NB4 (cell line): ENCODE measurements at regions not wholly inside any gene's neighbourhood (a gene's known extent, or its start where the extent isn't known, plus 50 kb on each side); places are given as distances from the start of the nearest gene placed in this dataset.
"Not testable (repeated sequence)": the region's sequence is repeated elsewhere in the genome, so short reads cannot be mapped to it uniquely, and the experiment has no call there.

Source experiments
- DNase-seq: peaks from one replicate; pipeline ENCODE4 v3.0.0; 2010; ENCODE audit warnings: low read depth
- H3K4me3 ChIP-seq: one replicate; pipeline ENCODE4 v1.5.1; 2011; ENCODE audit warnings: mild to moderate bottlenecking, low read depth, low read length, moderate library complexity
- MYC ChIP-seq: IDR thresholded peaks from 2 replicates; pipeline ENCODE4 v1.6.1; 2011; ENCODE audit warnings: low read depth, low read length
- POLR2A ChIP-seq: IDR thresholded peaks from 2 replicates; pipeline ENCODE4 v1.6.1; 2011; ENCODE audit warnings: mild to moderate bottlenecking; ENCODE audit not compliant: insufficient read length; ENCODE audit errors: extremely low read depth
- TF ChIP-seq, protein P1 (sequence below): IDR thresholded peaks from 2 replicates; pipeline ENCODE4 v1.6.1; 2011; ENCODE audit warnings: low read depth, low read length
- TF ChIP-seq, protein P2 (sequence below): IDR thresholded peaks from one replicate; pipeline ENCODE4 v1.5.1; 2012; ENCODE audit warnings: low read depth, low read length

DNA sequence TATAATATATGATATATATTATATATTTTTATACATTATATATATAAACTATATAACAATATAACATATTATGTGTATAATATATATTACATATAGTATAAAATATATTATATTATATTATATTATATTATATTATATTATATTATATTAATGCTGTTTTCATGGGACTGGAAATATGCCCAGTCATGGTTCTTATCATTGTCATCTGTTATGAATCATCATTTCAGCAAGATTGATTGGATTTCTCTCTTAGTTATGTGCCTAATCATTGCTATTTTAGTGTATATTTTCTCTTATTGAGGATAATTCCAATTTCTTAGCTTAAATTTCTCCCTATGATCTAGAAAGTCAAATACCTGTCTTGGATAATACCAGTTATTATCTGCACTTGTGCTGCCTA, 617.8 kb downstream of the TRIB2 start:
- DNase-seq, result no peak
- no peak overlapping the region for H3K4me3 ChIP-seq
- TF ChIP-seq POLR2A (no peak), MYC (no peak)
- TF ChIP-seq, protein P1, sequence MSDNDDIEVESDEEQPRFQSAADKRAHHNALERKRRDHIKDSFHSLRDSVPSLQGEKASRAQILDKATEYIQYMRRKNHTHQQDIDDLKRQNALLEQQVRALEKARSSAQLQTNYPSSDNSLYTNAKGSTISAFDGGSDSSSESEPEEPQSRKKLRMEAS, result no peak
- TF ChIP-seq, protein P2, sequence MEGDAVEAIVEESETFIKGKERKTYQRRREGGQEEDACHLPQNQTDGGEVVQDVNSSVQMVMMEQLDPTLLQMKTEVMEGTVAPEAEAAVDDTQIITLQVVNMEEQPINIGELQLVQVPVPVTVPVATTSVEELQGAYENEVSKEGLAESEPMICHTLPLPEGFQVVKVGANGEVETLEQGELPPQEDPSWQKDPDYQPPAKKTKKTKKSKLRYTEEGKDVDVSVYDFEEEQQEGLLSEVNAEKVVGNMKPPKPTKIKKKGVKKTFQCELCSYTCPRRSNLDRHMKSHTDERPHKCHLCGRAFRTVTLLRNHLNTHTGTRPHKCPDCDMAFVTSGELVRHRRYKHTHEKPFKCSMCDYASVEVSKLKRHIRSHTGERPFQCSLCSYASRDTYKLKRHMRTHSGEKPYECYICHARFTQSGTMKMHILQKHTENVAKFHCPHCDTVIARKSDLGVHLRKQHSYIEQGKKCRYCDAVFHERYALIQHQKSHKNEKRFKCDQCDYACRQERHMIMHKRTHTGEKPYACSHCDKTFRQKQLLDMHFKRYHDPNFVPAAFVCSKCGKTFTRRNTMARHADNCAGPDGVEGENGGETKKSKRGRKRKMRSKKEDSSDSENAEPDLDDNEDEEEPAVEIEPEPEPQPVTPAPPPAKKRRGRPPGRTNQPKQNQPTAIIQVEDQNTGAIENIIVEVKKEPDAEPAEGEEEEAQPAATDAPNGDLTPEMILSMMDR, result no peak

DNA sequence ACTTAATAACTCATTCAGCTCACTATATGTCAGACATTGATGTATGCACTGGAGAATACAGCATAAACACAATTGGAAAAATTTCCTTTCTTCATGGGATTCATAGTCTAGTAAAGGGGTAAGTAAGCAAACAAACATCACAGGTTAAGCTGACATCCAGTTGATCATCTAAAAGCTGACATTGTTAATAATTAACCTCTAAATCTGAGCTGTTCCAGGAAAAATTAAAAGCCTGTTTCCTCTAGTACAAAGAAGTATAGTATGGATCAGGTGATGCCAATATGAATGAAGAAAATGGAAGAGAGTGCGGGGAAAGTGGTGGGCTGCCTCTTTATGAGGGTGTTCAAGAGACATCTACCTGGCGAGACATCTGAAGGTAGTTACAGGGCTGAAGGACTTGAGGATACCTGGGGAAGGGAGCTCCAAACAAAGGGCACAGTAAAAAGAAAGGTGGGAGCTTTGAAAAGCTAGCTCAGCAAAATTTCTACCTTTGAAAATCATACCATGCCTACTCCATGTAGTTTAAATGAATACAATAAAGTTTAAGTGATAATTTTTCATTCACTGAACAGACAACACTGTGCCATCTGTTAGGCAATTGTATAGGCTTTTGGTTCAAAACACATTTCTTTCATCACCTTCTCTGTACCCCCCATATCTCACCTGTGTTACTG, 619.3 kb downstream of the TRIB2 start:
- TF ChIP-seq, protein P2, result no peak
- TF ChIP-seq POLR2A (no peak), MYC (no peak)
- TF ChIP-seq, protein P1, result no peak
- DNase-seq, result no peak
- H3K4me3 ChIP-seq, result no peak overlapping the region

DNA sequence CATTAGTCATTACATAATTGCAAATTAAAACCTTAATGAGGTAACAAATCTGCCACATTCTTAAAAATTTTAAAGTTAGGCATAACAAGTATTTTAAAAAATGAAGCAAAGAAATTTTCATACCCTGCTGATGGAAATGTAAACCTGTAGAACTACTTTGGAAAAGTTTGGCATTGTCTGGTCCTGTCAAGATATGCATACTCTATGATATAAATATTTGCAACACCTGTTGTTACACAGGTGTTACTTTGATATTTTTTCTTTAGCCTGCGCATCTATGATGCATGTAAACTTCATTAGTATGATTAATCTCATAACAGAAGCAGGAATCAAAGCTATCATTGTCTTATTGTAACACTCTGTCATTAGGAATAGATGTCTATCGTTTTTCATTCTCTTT, 634.3 kb downstream of the TRIB2 start:
- H3K4me3 ChIP-seq, result no peak overlapping the region
- TF ChIP-seq, protein P2, result no peak
- no peak for TF ChIP-seq POLR2A
- TF ChIP-seq, protein P1, result no peak
- no peak for TF ChIP-seq MYC
- DNase-seq, result no peak

DNA sequence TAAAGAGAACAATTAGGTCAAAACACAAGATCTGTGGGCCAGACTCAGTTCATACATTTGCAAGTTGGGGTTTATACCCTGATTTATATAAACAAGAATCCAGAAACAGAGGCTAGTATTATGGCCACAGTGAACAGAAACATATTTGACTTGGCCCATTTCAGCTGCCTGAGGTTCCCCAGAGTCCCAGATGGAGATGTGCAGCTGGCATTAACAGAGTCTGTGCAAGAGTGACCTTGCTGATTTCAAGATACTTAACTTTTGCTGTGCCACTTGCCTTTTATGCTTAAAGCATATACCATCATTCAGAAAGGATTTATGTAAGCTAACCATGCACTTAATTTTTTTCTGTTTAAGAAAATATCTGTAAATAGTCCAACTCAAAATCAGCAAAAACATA, 636.3 kb downstream of the TRIB2 start:
- DNase-seq, result no peak
- TF ChIP-seq POLR2A (no peak), MYC (no peak)
- TF ChIP-seq, protein P1, result no peak
- TF ChIP-seq, protein P2, result no peak

DNA sequence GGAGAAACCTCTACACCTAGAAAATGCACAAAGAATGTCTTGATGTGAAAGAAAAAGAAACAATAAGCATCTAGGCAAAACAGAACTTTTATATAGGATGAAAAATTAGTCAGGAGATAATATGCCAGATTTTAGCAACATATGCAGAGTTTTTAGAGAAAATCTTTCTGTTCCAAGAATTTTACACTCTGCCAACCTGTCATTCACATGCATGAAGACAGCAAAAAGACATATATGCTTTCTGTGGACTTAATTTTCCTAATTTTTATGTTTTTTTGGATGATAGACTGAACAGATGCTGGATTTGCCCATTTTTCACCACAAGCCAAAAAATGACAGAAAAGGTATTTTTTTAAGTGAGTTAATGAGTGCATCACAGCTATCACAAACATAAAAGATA, 637.3 kb downstream of the TRIB2 start:
- TF ChIP-seq, protein P1, result no peak
- TF ChIP-seq MYC, result no peak
- no peak for TF ChIP-seq POLR2A
- TF ChIP-seq, protein P2, result no peak
- no peak for DNase-seq
- no peak overlapping the region for H3K4me3 ChIP-seq

More for the DNA sequence above, 636.3 kb downstream of the TRIB2 start:
- no peak overlapping the region for H3K4me3 ChIP-seq

DNA sequence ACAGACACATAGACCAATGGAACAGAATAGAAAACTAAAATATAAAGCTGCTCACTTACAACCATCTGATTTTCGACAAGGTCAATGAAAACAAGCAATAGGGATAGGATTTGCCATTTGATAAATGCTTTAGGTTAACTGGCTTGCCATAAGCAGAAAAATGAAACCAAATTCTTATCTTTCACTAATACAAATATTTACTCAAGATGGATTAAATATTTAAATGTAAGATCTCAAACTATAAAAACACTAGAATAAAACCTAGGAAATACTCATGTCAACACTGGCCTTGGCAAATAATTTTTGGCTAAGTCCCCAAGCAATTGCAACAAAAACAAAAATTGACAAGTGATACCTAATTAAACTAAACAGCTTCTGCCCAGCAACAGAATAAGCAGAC, 665.2 kb downstream of the TRIB2 start:
- H3K4me3 ChIP-seq, DNase-seq: not testable (repeated sequence)

DNA sequence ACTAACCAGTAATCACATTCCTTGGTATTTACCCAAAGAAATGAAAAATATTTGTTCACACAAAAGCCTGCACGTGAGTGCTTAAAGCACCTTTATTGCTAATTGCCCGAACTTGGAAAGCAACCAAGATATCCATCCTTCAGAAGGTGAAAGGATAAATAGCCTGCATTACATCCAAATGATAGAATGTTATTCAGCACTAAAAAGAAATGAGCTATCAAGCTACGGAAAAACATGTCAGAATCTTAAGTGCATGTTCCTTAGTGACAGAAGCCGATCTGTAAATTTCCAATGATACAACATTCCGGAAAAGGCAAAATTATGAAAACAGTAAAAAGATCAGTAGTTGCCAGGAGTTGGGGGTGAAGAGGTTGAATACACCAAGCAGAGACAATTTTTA, 672.4 kb downstream of the TRIB2 start:
- not testable (repeated sequence) for DNase-seq, H3K4me3 ChIP-seq
